HEK293T (cell line): ENCODE measurements at regions not wholly inside any gene's neighbourhood (a gene's known extent, or its start where the extent isn't known, plus 50 kb on each side); places are given as distances from the start of the nearest gene placed in this dataset.

Experiments used
- BHLHE40 ChIP-seq: fragments of 450-650 bp; IDR thresholded peaks from 2 replicates; pipeline ENCODE4 v1.6.1; 2016; ENCODE audit warnings: mild to moderate bottlenecking, moderate library complexity, borderline replicate concordance
- ELF4 ChIP-seq: fragments of 450-650 bp; IDR thresholded peaks from 2 replicates; pipeline ENCODE4 v1.6.1; 2017; ENCODE audit warnings: antibody characterized with exemption
- FOXA1 ChIP-seq: fragments of 450-650 bp; IDR thresholded peaks from 2 replicates; pipeline ENCODE4 v1.6.1; 2016; ENCODE audit warnings: mild to moderate bottlenecking
- FOXK2 ChIP-seq: fragments of 450-650 bp; IDR thresholded peaks from 2 replicates; pipeline ENCODE4 v1.6.1; 2016; ENCODE audit warnings: mild to moderate bottlenecking
- FOXM1 ChIP-seq: fragments of 450-650 bp; IDR thresholded peaks from 2 replicates; pipeline ENCODE4 v1.6.1; 2017; ENCODE audit warnings: mild to moderate bottlenecking, borderline replicate concordance
- HDGF ChIP-seq: fragments of 450-650 bp; IDR thresholded peaks from 2 replicates; pipeline ENCODE4 v1.6.1; 2017; ENCODE audit warnings: antibody characterized with exemption, borderline replicate concordance
- NFRKB ChIP-seq: fragments of 450-650 bp; IDR thresholded peaks from 2 replicates; pipeline ENCODE4 v1.6.1; 2016; ENCODE audit warnings: mild to moderate bottlenecking, moderate library complexity
- SP1 ChIP-seq: fragments of 450-650 bp; IDR thresholded peaks from 2 replicates; pipeline ENCODE4 v1.6.1; 2017
- SUZ12 ChIP-seq: fragments of 450-650 bp; IDR thresholded peaks from 2 replicates; pipeline ENCODE4 v1.6.1; 2016; ENCODE audit warnings: mild to moderate bottlenecking
- ZNF384 ChIP-seq: fragments of 450-650 bp; IDR thresholded peaks from 2 replicates; pipeline ENCODE4 v1.6.1; 2016

DNA sequence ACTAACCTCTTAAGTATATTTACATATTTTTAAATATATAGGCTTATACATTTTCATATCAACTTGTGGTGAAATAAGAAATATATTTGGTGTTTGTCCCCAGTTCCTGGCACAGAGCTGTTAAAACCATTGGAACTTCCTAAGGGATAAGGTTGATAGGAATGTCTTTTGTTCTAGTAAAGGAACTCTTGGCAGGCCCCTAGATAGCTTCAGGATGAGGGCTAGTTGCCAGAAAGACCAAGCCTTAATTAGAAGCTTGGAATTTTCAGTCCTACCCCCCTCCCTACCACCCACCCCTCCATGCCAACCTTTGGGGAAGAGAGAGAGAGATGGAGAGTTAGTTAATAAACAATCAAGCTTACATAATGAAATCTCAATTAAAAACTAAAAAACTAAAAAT, 638.6 kb upstream of the ACO1 start:
- TF ChIP-seq BHLHE40 (no peak), FOXM1 (no peak), ELF4 (no peak), HDGF (no peak), SUZ12 (no peak), FOXK2 (no peak), NFRKB (no peak), FOXA1 (no peak), ZNF384 (no peak), SP1 (no peak)
